ENCODE measurements at regions not wholly inside any gene's neighbourhood (a gene's known extent, or its start where the extent isn't known, plus 50 kb on each side); places are given as distances from the start of the nearest gene placed in this dataset.
"Not testable (repeated sequence)": the region's sequence is repeated elsewhere in the genome, so short reads cannot be mapped to it uniquely, and the experiment has no call there.

- no peak for DNase-seq (ENCODE audit: low read depth)
Measured at GRCh38 chr16:5309946-5310611, 212.5 kb upstream of the EEF2KMT start.

GRCh38 chr16:5305023-5305422 lies 207.4 kb upstream of the EEF2KMT start:
- DNase-seq (ENCODE audit: low read depth), result no peak

- DNase-seq (ENCODE audit: low read depth), result no peak
Measured at GRCh38 chr16:5302372-5303114, 204.9 kb upstream of the EEF2KMT start.

GRCh38 chr16:5298202-5298601 lies 200.6 kb upstream of the EEF2KMT start:
- no peak for DNase-seq (ENCODE audit: low read depth)

- no peak for DNase-seq (ENCODE audit: low read depth)
Measured at GRCh38 chr16:5296176-5296575, 198.6 kb upstream of the EEF2KMT start.

GRCh38 chr16:5295304-5295703 lies 197.7 kb upstream of the EEF2KMT start:
- DNase-seq (ENCODE audit: low read depth), result not testable (repeated sequence)

GRCh38 chr16:5282152-5282551 lies 184.6 kb upstream of the EEF2KMT start:
- DNase-seq (ENCODE audit: low read depth), result not testable (repeated sequence)

- no peak for DNase-seq (ENCODE audit: low read depth)
Measured at GRCh38 chr16:5257462-5257861, 159.9 kb upstream of the EEF2KMT start.

- DNase-seq (ENCODE audit: low read depth), result no peak
Measured at GRCh38 chr16:5252791-5253190, 155.2 kb upstream of the EEF2KMT start.

- DNase-seq (ENCODE audit: low read depth), result not testable (repeated sequence)
Measured at GRCh38 chr16:5247403-5247802, 149.8 kb upstream of the EEF2KMT start.

- DNase-seq (ENCODE audit: low read depth), result not testable (repeated sequence)
Measured at GRCh38 chr16:5240278-5240626, 142.7 kb upstream of the EEF2KMT start.

- peak; percentile 29 for DNase-seq (ENCODE audit: low read depth)
Measured at GRCh38 chr16:5239472-5240277, 142.1 kb upstream of the EEF2KMT start.

- DNase-seq (ENCODE audit: low read depth), result no peak
Measured at GRCh38 chr16:5235119-5235518, 137.5 kb upstream of the EEF2KMT start.

- DNase-seq (ENCODE audit: low read depth), result no peak
Measured at GRCh38 chr16:5234295-5235050, 136.9 kb upstream of the EEF2KMT start.

- no peak for DNase-seq (ENCODE audit: low read depth)
Measured at GRCh38 chr16:5231246-5231759, 133.7 kb upstream of the EEF2KMT start.

- no peak for DNase-seq (ENCODE audit: low read depth)
Measured at GRCh38 chr16:5228369-5228768, 130.8 kb upstream of the EEF2KMT start.

GRCh38 chr16:5225931-5226655 lies 128.5 kb upstream of the EEF2KMT start:
- DNase-seq (ENCODE audit: low read depth), result no peak

- DNase-seq (ENCODE audit: low read depth), result no peak
Measured at GRCh38 chr16:5222761-5223160, 125.2 kb upstream of the EEF2KMT start.

- not testable (repeated sequence) for DNase-seq (ENCODE audit: low read depth)
Measured at GRCh38 chr16:5221831-5222230, 124.2 kb upstream of the EEF2KMT start.

- no peak for DNase-seq (ENCODE audit: low read depth)
Measured at GRCh38 chr16:5220705-5221104, 123.1 kb upstream of the EEF2KMT start.

- no peak for DNase-seq (ENCODE audit: low read depth)
Measured at GRCh38 chr16:5216441-5217080, 119.0 kb upstream of the EEF2KMT start.
